ENCODE measurements at regions not wholly inside any gene's neighbourhood (a gene's known extent, or its start where the extent isn't known, plus 50 kb on each side); places are given as distances from the start of the nearest gene placed in this dataset.
"Not testable (repeated sequence)": the region's sequence is repeated elsewhere in the genome, so short reads cannot be mapped to it uniquely, and the experiment has no call there.

GRCh38 chr10:120048391-120048790, 155.9 kb downstream of the SEC23IP start:
- DNase-seq (ENCODE audit: low spot score) = no peak

GRCh38 chr10:120051671-120052070, 159.1 kb downstream of the SEC23IP start:
- DNase-seq (ENCODE audit: low spot score) = no peak

GRCh38 chr10:120052964-120053702, 160.6 kb downstream of the SEC23IP start:
- DNase-seq (ENCODE audit: low spot score) = no peak

GRCh38 chr10:120059790-120060189, 167.3 kb downstream of the SEC23IP start:
- not testable (repeated sequence) for DNase-seq (ENCODE audit: low spot score)

DNA sequence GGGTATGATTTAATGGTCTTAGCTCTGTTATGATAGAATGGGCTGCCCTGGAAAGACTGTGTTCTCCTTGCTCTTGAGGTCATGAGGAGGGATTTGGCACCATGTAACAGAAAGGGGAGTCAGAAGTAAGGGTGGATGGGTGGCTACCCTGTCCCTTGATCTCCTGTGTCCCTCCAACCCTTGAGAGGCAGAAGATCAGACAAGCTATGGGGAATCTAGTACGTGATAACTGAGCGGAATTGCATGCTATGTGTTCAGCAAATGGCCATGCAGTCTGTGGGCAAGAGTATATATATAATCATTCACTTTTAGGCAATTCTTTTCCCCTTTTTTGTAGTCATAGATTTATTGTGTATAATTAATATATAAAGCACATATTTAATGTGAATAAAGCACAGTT, 174.9 kb downstream of the SEC23IP start:
- DNase-seq (ENCODE audit: low spot score) = no peak

DNA sequence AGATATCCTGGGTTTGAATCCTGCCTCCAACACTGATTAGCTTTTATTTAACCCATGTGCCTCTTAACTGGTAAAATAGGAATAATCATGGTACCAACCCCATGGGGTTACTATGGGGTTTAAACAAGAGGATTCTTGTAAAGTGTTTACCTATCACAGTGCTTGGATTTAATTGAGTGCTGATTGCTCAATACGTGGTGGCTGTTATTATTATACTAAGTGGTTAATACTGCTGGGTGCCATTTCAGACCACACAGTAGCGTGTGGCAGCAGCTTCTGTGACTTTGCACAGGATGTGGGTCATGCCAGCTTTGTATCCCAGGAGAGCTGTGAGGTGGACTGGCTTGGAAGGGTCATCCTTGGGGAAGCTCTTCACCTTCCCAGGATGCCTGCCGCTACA, 177.2 kb downstream of the SEC23IP start:
- no peak for DNase-seq (ENCODE audit: low spot score)

DNA sequence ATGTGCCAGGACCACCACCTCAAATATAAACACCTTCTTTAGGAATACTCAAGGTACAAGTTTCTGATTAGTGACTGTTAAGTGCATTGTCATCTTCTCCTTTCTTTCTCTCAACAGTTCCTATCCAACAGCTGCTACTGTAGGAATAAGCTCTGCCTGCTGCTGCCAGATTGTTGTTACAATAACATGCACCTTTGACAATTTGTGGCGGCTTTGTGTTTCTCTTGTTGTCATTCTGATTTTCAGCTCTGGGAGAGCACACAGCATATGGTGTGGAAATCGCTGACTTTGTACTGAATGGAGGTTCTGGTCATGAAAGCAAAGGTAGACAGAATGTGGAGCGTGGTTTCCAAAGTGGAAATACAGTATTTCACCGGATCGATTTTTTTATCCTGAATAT, 182.8 kb downstream of the SEC23IP start:
- DNase-seq (ENCODE audit: low spot score) = no peak

- no peak for DNase-seq (ENCODE audit: low spot score)
Observed at GRCh38 chr10:120076996-120077706, 184.6 kb downstream of the SEC23IP start.

DNA sequence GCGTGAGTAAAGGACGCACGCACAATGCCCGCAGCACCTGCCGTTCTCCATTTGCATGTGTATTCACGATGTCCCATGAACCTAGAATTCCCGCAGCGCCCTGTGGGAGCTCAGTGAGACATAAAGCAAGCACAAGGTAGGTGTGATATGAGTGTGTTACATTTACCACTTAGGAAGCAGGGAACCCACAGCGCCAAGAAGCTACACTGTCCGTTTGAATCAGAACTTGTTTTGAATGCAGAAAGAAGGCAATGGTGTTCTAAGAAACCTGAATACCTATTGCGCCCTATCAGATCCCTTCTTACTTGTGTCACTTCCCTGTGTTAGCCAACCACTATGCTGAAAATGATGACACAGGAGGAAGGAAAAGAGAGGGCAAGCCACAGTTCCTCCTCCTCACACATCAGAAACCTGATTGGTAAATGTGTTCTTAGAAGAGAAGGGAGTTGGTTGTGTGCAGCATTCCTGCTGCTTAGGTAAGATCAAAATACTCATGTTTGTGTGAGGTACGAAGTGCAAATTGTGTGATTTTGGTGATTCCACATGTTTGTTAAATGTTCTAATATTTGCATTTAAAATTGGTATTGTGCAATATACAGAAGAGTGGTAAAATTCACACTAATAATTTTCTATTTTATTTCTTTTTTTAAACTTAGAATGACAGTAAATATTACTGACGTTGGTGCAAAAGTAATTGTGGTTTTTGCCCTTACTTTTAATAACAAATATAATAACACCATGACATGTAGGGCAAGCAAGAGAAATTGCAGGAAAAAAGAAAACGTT, 185.4 kb downstream of the SEC23IP start:
- DNase-seq (ENCODE audit: low spot score) = no peak

- no peak for DNase-seq (ENCODE audit: low spot score)
Observed at GRCh38 chr10:120085096-120085796, 192.7 kb downstream of the SEC23IP start.

DNA sequence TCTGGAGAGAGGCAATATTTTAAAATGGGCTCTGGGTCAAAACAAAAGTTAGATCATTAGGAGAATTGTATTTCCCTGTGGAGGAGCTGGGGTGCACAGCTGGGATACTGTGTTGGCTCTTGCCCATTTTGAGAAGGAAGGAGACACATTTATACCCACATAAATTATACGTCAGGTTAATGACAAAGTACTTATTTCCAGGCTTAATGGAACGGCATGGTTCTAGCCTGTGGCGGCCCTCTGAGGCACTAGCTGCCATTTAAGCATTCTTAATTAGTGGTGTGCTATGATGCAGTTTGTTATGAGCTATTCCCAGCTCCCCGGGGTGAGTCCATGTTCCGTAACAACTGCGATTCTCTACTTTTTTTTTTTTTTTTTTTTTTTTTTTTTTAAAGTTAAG, 193.5 kb downstream of the SEC23IP start:
- DNase-seq (ENCODE audit: low spot score) = no peak

- DNase-seq (ENCODE audit: low spot score) = no peak
Observed at GRCh38 chr10:120087109-120087508, 194.6 kb downstream of the SEC23IP start.

- no peak for DNase-seq (ENCODE audit: low spot score)
Observed at GRCh38 chr10:120095875-120096274, 203.3 kb downstream of the SEC23IP start.

DNA sequence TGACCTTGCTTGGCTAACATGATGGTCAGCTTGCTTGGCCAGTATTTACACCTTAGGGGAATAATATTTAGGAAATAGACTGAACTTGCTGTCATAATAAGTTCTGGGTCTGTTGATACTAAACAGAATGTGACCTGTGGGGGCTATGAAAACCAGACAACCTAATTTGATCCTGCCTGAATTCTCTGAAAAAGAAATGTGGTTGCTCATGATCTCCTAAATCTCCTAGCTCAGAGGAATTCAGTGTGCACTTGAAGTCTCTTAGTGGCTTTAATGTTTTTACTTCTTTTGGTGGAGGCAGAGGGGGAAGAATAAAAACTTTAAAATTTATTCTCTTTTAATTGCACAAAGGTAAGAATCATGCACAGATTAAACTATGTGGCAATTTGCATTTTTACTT, 205.2 kb downstream of the SEC23IP start:
- no peak for DNase-seq (ENCODE audit: low spot score)

DNA sequence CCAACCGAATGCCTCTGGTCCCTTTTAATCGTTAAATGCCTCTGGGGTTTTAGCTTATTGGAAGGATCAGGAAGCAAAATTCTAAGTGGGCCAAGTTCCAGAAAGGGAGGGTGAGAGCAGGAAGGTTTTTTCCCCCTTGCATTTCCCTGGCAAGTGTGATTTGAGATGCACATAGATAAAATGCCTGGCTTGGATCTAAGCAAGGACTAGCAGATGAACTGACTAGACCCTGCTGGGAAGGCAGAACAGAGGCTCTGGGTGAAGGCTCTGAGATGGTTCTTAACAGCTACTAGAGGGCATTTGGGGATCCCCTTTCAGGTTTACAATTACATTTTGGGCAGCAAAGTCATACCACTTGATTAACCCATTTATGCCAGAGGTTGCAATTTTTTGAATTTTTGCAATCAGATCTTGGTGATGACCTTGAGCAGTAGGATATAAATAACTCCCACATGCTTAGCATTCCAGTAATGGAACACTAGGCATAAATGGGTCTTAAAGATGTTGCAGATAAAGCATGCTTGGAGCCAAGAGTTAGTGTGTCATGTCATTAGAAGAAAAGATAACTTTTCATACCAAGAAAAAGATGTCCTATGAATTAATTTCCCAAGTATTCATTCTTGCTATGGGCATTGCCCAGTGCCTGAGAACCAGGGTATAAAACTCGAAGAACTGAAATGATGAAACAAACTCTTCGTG, 205.9 kb downstream of the SEC23IP start:
- no peak for DNase-seq (ENCODE audit: low spot score)

DNA sequence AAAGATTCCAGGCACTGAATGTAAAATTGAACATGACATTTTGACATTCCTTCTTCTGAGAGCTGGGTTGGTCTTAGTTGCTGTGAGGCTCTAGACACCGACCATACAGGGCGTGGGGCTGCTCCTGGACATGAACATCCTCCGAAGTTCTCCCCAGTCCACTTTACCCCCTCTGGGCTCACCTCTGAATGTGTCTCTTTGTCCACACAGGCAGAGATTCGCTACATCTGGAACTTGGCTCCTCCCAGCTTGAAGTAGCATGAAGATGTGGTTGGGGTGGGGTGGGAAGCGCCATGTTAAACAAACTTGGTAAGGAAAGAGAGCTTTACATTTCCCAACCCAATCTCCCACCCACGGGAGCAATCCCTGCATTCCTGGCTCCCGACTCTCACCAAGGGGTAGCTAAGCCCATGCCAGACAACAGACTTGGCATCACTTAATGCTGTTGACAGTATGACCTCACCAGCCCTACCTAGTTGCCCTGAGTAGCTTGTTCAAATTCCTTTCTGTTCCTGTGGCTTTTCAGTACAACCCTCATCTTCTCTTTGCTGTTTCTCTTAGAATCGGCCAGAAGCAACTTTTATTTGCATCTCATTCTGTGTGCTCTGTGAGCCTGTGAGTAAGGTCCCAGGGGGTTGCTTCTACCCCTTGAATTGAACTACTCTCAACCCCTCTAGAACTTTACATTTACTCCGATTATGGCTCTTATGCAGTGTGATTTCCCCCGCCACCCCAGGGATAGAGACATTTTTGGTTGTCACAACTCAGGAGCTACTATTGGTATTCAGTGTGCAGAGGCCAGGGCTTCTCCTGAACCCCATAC, 211.4 kb downstream of the SEC23IP start:
- no peak for DNase-seq (ENCODE audit: low spot score)

- DNase-seq (ENCODE audit: low spot score) = no peak
Observed at GRCh38 chr10:120105001-120105400, 212.5 kb downstream of the SEC23IP start.

DNA sequence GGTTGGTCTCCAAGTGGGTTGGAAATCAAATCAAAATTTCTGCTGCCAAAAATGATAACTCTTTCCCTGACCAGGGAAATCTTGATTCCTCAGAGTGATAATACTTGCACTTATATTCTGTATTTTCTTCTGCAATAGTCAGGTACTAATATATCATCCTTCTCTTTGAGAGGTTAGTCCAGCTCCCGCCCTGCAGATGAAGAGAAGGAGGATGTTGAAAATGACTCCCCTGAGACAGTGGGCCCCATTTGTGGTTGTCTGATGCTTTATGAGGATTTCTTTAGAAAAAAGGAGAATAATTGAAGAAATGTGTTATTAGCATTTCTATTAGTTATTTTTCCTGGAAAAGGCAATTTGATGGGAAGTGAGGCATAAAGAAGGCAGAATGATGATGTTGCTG, 213.0 kb downstream of the SEC23IP start:
- no peak for DNase-seq (ENCODE audit: low spot score)

GRCh38 chr10:120108916-120109315, 216.4 kb downstream of the SEC23IP start:
- DNase-seq (ENCODE audit: low spot score) = no peak

- not testable (repeated sequence) for DNase-seq (ENCODE audit: low spot score)
Observed at GRCh38 chr10:120109725-120110124, 217.2 kb downstream of the SEC23IP start.

- no peak for DNase-seq (ENCODE audit: low spot score)
Observed at GRCh38 chr10:120110196-120110595, 217.7 kb downstream of the SEC23IP start.

Measured in CD4-positive, alpha-beta T cell treated with Interleukin-6 at 100 ng/mL for 8 hours (primary cell).